ENCODE measurements at regions not wholly inside any gene's neighbourhood (a gene's known extent, or its start where the extent isn't known, plus 50 kb on each side); places are given as distances from the start of the nearest gene placed in this dataset.

DNA sequence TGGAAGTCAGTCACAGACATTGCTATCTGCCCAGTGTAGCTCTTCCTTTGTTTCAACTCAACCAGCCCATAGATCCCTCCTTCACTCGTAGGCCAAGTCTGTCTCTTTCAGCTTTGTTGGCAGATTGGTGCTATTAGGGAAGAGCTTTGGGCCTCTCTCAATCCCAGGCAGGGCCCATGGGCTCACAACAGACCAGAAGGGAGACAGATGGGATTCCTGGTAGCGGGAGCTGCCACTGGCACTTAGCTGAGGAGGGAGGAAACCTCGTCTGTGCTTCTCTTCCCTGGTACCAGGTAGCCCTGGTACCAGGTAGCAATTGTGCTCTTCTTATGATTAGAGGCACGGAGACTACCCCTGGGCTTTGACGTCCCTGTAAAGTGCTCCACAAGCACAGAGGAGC, 592.0 kb downstream of the TYW1 start (continued):
- TF ChIP-seq TAF1 (IDR thresholded peaks at IDR 0.05; ENCODE audit: low read depth, low read length) (no peak), BACH1 (IDR thresholded peaks at IDR 0.05; ENCODE audit: low read length) (no peak)
- TF ChIP-seq, protein P1, sequence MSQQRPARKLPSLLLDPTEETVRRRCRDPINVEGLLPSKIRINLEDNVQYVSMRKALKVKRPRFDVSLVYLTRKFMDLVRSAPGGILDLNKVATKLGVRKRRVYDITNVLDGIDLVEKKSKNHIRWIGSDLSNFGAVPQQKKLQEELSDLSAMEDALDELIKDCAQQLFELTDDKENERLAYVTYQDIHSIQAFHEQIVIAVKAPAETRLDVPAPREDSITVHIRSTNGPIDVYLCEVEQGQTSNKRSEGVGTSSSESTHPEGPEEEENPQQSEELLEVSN (IDR thresholded peaks at IDR 0.05): no peak
- TF ChIP-seq, protein P2, sequence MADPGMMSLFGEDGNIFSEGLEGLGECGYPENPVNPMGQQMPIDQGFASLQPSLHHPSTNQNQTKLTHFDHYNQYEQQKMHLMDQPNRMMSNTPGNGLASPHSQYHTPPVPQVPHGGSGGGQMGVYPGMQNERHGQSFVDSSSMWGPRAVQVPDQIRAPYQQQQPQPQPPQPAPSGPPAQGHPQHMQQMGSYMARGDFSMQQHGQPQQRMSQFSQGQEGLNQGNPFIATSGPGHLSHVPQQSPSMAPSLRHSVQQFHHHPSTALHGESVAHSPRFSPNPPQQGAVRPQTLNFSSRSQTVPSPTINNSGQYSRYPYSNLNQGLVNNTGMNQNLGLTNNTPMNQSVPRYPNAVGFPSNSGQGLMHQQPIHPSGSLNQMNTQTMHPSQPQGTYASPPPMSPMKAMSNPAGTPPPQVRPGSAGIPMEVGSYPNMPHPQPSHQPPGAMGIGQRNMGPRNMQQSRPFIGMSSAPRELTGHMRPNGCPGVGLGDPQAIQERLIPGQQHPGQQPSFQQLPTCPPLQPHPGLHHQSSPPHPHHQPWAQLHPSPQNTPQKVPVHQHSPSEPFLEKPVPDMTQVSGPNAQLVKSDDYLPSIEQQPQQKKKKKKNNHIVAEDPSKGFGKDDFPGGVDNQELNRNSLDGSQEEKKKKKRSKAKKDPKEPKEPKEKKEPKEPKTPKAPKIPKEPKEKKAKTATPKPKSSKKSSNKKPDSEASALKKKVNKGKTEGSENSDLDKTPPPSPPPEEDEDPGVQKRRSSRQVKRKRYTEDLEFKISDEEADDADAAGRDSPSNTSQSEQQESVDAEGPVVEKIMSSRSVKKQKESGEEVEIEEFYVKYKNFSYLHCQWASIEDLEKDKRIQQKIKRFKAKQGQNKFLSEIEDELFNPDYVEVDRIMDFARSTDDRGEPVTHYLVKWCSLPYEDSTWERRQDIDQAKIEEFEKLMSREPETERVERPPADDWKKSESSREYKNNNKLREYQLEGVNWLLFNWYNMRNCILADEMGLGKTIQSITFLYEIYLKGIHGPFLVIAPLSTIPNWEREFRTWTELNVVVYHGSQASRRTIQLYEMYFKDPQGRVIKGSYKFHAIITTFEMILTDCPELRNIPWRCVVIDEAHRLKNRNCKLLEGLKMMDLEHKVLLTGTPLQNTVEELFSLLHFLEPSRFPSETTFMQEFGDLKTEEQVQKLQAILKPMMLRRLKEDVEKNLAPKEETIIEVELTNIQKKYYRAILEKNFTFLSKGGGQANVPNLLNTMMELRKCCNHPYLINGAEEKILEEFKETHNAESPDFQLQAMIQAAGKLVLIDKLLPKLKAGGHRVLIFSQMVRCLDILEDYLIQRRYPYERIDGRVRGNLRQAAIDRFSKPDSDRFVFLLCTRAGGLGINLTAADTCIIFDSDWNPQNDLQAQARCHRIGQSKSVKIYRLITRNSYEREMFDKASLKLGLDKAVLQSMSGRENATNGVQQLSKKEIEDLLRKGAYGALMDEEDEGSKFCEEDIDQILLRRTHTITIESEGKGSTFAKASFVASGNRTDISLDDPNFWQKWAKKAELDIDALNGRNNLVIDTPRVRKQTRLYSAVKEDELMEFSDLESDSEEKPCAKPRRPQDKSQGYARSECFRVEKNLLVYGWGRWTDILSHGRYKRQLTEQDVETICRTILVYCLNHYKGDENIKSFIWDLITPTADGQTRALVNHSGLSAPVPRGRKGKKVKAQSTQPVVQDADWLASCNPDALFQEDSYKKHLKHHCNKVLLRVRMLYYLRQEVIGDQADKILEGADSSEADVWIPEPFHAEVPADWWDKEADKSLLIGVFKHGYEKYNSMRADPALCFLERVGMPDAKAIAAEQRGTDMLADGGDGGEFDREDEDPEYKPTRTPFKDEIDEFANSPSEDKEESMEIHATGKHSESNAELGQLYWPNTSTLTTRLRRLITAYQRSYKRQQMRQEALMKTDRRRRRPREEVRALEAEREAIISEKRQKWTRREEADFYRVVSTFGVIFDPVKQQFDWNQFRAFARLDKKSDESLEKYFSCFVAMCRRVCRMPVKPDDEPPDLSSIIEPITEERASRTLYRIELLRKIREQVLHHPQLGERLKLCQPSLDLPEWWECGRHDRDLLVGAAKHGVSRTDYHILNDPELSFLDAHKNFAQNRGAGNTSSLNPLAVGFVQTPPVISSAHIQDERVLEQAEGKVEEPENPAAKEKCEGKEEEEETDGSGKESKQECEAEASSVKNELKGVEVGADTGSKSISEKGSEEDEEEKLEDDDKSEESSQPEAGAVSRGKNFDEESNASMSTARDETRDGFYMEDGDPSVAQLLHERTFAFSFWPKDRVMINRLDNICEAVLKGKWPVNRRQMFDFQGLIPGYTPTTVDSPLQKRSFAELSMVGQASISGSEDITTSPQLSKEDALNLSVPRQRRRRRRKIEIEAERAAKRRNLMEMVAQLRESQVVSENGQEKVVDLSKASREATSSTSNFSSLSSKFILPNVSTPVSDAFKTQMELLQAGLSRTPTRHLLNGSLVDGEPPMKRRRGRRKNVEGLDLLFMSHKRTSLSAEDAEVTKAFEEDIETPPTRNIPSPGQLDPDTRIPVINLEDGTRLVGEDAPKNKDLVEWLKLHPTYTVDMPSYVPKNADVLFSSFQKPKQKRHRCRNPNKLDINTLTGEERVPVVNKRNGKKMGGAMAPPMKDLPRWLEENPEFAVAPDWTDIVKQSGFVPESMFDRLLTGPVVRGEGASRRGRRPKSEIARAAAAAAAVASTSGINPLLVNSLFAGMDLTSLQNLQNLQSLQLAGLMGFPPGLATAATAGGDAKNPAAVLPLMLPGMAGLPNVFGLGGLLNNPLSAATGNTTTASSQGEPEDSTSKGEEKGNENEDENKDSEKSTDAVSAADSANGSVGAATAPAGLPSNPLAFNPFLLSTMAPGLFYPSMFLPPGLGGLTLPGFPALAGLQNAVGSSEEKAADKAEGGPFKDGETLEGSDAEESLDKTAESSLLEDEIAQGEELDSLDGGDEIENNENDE (IDR thresholded peaks at IDR 0.05; ENCODE audit: insufficient replicate concordance, low read length): no peak
- TF ChIP-seq, protein P3, sequence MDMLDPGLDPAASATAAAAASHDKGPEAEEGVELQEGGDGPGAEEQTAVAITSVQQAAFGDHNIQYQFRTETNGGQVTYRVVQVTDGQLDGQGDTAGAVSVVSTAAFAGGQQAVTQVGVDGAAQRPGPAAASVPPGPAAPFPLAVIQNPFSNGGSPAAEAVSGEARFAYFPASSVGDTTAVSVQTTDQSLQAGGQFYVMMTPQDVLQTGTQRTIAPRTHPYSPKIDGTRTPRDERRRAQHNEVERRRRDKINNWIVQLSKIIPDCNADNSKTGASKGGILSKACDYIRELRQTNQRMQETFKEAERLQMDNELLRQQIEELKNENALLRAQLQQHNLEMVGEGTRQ (IDR thresholded peaks at IDR 0.05; ENCODE audit: low read length): no peak
- TF ChIP-seq, protein P4, sequence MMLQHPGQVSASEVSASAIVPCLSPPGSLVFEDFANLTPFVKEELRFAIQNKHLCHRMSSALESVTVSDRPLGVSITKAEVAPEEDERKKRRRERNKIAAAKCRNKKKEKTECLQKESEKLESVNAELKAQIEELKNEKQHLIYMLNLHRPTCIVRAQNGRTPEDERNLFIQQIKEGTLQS (IDR thresholded peaks at IDR 0.05; ENCODE audit: insufficient read depth, low read depth, low read length): no peak

Data from H1 (cell line).